ENCODE measurements at regions not wholly inside any gene's neighbourhood (a gene's known extent, or its start where the extent isn't known, plus 50 kb on each side); places are given as distances from the start of the nearest gene placed in this dataset.

GRCh38 chr7:96605045-96605716 is 104.5 kb downstream of the SEM1 start:
- 83 to 90% methylated on average over 2 of the region's 2 CpGs for WGBS, 2 donors
- no peak for DNase-seq
- no peak for TF ChIP-seq EP300 (IDR thresholded peaks at IDR 0.05)
- H3K4me3 ChIP-seq: no peak overlapping the region
- no peaks in the 10 kb centered on the region for H3K36me3 ChIP-seq
- H3K4me1 ChIP-seq: no peaks in the 10 kb centered on the region
- no peaks in the 10 kb centered on the region for H3K9me3 ChIP-seq
- no peaks in the 10 kb centered on the region for H3K27me3 ChIP-seq
- intact Hi-C loops (cut with DNase I): no loop called here
- H3K27ac ChIP-seq: no peak overlapping the region

DNA sequence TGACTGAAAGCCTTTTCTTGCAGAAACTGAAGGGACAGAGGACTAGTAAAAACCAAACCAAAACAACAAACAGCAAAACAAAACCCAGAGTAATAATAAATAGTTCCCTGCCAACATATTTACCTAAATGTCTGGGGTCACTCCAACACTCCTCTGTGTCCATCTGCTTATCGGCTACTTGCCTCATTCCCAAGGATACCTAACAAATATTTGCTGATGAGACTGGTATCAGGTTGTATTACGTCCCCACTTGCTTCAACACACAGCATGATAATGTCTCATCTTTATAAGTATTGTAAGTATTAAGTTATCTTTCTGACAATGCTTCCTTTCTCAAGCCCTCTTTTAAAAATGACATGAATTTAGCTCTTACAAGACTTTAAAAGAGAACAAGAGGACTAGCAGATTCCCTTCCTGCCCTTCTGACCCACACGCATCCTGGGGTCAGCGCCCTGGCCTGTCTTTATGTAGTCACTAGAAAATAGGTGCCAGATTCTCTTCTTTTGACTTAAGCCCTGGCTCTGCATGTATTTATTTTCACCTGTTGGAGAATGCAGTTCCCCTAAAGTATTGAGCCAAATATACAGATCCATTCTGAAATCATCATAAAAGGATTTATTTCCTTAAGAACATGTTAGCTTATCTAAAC is 110.2 kb downstream of the SEM1 start:
- Histone ChIP-seq H3K4me1 (no peaks in the 10 kb centered on the region), H3K27me3 (no peaks in the 10 kb centered on the region), H3K4me3 (no peak overlapping the region), H3K27ac (no peak overlapping the region), H3K36me3 (no peaks in the 10 kb centered on the region), H3K9me3 (no peaks in the 10 kb centered on the region)
- WGBS, 2 donors: 51 to 65% methylated on average over 4 of the region's 4 CpGs
- TF ChIP-seq CTCF (IDR thresholded peaks at IDR 0.05) (no peak), EP300 (IDR thresholded peaks at IDR 0.05) (no peak), POLR2A (IDR thresholded peaks at IDR 0.05) (no peak), POLR2AphosphoS5 (IDR thresholded peaks at IDR 0.05) (no peak)
- no peak for DNase-seq
- intact Hi-C loops (cut with DNase I): no loop called here

DNA sequence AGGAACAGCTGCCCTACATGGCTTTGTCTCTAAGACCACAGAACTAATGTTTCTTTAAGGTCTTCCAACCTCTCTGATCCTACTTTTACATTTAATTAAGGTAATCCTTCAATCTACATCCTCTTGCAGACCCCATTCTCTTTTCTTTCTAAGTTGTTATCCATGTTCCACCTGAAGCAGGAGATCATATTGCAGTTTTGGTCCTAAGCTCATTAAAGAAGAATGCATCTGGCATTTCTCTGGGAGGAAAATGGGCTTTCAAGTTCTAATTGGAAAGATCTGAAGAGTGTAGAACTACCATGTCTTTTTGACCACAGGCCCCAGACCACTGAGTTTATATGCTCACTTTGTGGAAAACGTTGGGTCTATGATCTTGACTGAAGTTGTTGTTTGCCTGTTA is 111.2 kb downstream of the SEM1 start:
- DNase-seq: no peak
- H3K27me3 ChIP-seq: no peaks in the 10 kb centered on the region
- no peak overlapping the region for H3K4me3 ChIP-seq
- no peak for TF ChIP-seq CTCF (IDR thresholded peaks at IDR 0.05)
- no peaks in the 10 kb centered on the region for H3K4me1 ChIP-seq
- intact Hi-C loops (cut with DNase I): no loop called here
- 54 to 55% methylated on average over 1 of the region's 1 CpG for WGBS, 2 donors
- H3K9me3 ChIP-seq: no peaks in the 10 kb centered on the region
- no peak overlapping the region for H3K27ac ChIP-seq
- no peaks in the 10 kb centered on the region for H3K36me3 ChIP-seq

DNA sequence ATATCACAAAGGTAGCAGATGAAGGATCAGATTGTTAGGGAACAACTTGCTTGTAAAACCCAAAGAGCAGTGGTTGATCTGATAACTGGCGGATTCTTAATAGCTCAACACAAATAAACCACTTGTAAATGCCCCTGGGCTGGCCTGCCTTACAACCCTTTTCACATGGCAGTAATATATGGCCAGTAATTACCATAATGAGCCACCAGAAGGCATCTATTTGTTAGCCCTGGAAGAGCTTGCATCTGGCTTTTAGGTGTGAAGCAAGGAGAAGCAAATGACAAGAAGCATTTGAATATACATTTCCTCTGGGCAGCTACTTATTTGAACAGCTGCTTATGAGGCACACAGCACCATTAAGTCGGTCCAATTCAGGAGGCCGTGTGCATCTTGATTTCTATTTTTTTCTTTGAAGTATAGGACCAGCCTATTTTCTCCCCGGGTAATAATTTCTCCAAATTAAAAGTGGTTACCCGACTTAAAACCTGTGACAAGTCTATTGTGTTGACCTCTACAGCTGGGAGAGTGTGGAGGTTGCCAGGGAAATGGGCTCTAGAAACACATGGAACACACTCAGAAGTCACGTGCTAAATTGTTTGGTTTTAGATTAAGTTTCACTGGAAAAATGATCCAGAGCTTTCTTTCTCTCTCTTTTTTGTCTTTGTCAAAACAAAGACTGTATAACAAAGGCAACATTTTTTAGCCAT is 113.4 kb downstream of the SEM1 start:
- 14 to 38% methylated on average over 6 of the region's 6 CpGs for WGBS, 2 donors
- Histone ChIP-seq H3K9me3 (no peaks in the 10 kb centered on the region), H3K27ac (no peak overlapping the region), H3K4me1 (no peaks in the 10 kb centered on the region), H3K4me3 (no peak overlapping the region), H3K36me3 (no peaks in the 10 kb centered on the region), H3K27me3 (no peaks in the 10 kb centered on the region)
- DNase-seq: no peak
- no peak for TF ChIP-seq POLR2A (IDR thresholded peaks at IDR 0.05)
- intact Hi-C loops (cut with DNase I): no loop called here

GRCh38 chr7:96591900-96592676 is 117.6 kb downstream of the SEM1 start:
- H3K4me3 ChIP-seq: no peak overlapping the region
- DNase-seq: no peak
- H3K36me3 ChIP-seq: no peaks in the 10 kb centered on the region
- intact Hi-C loops (cut with DNase I): no loop called here
- no peaks in the 10 kb centered on the region for H3K4me1 ChIP-seq
- WGBS, 2 donors: 53 to 67% methylated on average over 15 of the region's 15 CpGs
- no peaks in the 10 kb centered on the region for H3K9me3 ChIP-seq
- TF ChIP-seq POLR2AphosphoS5 (IDR thresholded peaks at IDR 0.05) (no peak), EP300 (IDR thresholded peaks at IDR 0.05) (no peak), POLR2A (IDR thresholded peaks at IDR 0.05) (no peak), CTCF (IDR thresholded peaks at IDR 0.05) (no peak)
- no peak overlapping the region for H3K27ac ChIP-seq
- no peaks in the 10 kb centered on the region for H3K27me3 ChIP-seq

Measured in sigmoid colon (tissue), 6 donors.